Right cardiac atrium (tissue), 5 donors: ENCODE measurements at regions not wholly inside any gene's neighbourhood (a gene's known extent, or its start where the extent isn't known, plus 50 kb on each side); places are given as distances from the start of the nearest gene placed in this dataset.

Experiments
- ATAC-seq, 2 donors: fragments of 200-7000 bp; cut with Tn5 transposase; one replicate each; pipeline versions ENCODE4 v1.8.0 to v1.9.1; 2020; ENCODE audit warnings: moderate library complexity in 2 of 2, mild to moderate bottlenecking in 1 of 2
- DNase-seq, 3 donors: peaks; one replicate each; pipeline ENCODE4 v3.0.0-alpha.2; 2020
- H3K27ac ChIP-seq: one replicate; pipeline ENCODE4 v1.5.1; 2013; ENCODE audit warnings: mild to moderate bottlenecking, low read length, control low read depth, moderate library complexity
- H3K27me3 ChIP-seq: one replicate; pipeline ENCODE4 v1.6.1; 2013; ENCODE audit not compliant: control insufficient read depth, insufficient read depth
- H3K4me1 ChIP-seq: one replicate; pipeline ENCODE4 v1.6.1; 2013; ENCODE audit warnings: low read length; ENCODE audit not compliant: control insufficient read depth, insufficient read depth
- H3K4me3 ChIP-seq: one replicate; pipeline ENCODE4 v1.5.1; 2013; ENCODE audit warnings: low read length, control low read depth
- H3K9me3 ChIP-seq: one replicate; pipeline ENCODE4 v1.6.1; 2013; ENCODE audit warnings: low read length; ENCODE audit not compliant: control insufficient read depth
- WGBS: extraction: QIAGEN DNeasy Blood & Tissue Kit; methylation state at CpG from one replicate; pipeline ENCODE4 v1.1.7; 2013; 5-methylcytosine and 5-hydroxymethylcytosine counted together
- intact Hi-C, 4 donors: fragments of 100-400 bp; cut with DNase I; formaldehyde crosslinking; loops; one replicate each; pipeline versions ENCODE4 v1.11.0 to v1.14.0; 2022 to 2023
- donor health status: healthy with polysubstance abuse.
- donor health status: DM: no; HTN: yes; CAD: no.
- donor health status: DM: no; HTN: no; CAD: no.
- donor health status: DM: no; HTN: yes; CAD: no; lungs with severe emphysema.
- donor health status: DM: yes; HTN: yes; CAD: no.

- no peaks in the 10 kb centered on the region for H3K4me1 ChIP-seq
- DNase-seq (no peak), ATAC-seq (no peak)
- H3K27ac ChIP-seq = no peak overlapping the region
- H3K27me3 ChIP-seq = no peaks in the 10 kb centered on the region
- intact Hi-C loops = no loop called here
- no peaks in the 10 kb centered on the region for H3K9me3 ChIP-seq
- H3K4me3 ChIP-seq = no peak overlapping the region
Observed at GRCh38 chr2:198913394-198914152, 544.2 kb downstream of the SATB2 start.

- no peaks in the 10 kb centered on the region for H3K9me3 ChIP-seq
- H3K27me3 ChIP-seq = no peaks in the 10 kb centered on the region
- no peak for ATAC-seq
- intact Hi-C loops = no loop called here
- WGBS = 76% methylated on average over 2 of the region's 2 CpGs
- no peak overlapping the region for H3K27ac ChIP-seq
- H3K4me1 ChIP-seq = no peaks in the 10 kb centered on the region
- no peak for DNase-seq
- no peak overlapping the region for H3K4me3 ChIP-seq
Observed at GRCh38 chr2:198909525-198910267, 548.0 kb downstream of the SATB2 start.

GRCh38 chr2:198905881-198906612 lies 551.7 kb downstream of the SATB2 start:
- Histone ChIP-seq H3K27me3 (no peaks in the 10 kb centered on the region), H3K4me1 (no peaks in the 10 kb centered on the region), H3K4me3 (no peak overlapping the region), H3K9me3 (peaks cover 2% of the 10 kb centered on the region), H3K27ac (no peak overlapping the region)
- peak in 2 of 3 donors; percentile 7 to 16 for DNase-seq
- no peak for ATAC-seq
- intact Hi-C loops = no loop called here
- WGBS = 69% methylated on average over 7 of the region's 7 CpGs

GRCh38 chr2:198901894-198902293 lies 555.8 kb downstream of the SATB2 start:
- H3K4me3 ChIP-seq = no peak overlapping the region
- H3K4me1 ChIP-seq = no peaks in the 10 kb centered on the region
- ATAC-seq (no peak), DNase-seq (no peak)
- H3K27ac ChIP-seq = no peak overlapping the region
- intact Hi-C loops = no loop called here
- no peaks in the 10 kb centered on the region for H3K27me3 ChIP-seq
- peaks cover 2% of the 10 kb centered on the region for H3K9me3 ChIP-seq

- intact Hi-C loops = no loop called here
- H3K27ac ChIP-seq = no peak overlapping the region
Observed at GRCh38 chr2:198900141-198900540, 557.6 kb downstream of the SATB2 start.

GRCh38 chr2:198890490-198890889 lies 567.2 kb downstream of the SATB2 start:
- ATAC-seq (no peak), DNase-seq (no peak)
- no peaks in the 10 kb centered on the region for H3K27me3 ChIP-seq
- intact Hi-C loops = no loop called here
- no peak overlapping the region for H3K4me3 ChIP-seq
- no peaks in the 10 kb centered on the region for H3K9me3 ChIP-seq
- H3K27ac ChIP-seq = no peak overlapping the region
- no peaks in the 10 kb centered on the region for H3K4me1 ChIP-seq

More at GRCh38 chr2:198900141-198900540, 557.6 kb downstream of the SATB2 start:
- Histone ChIP-seq H3K4me1 (no peaks in the 10 kb centered on the region), H3K27me3 (no peaks in the 10 kb centered on the region), H3K9me3 (peaks cover 2% of the 10 kb centered on the region), H3K4me3 (no peak overlapping the region)
- 75% methylated on average over 3 of the region's 3 CpGs for WGBS
- DNase-seq = no peak
- no peak for ATAC-seq

DNA sequence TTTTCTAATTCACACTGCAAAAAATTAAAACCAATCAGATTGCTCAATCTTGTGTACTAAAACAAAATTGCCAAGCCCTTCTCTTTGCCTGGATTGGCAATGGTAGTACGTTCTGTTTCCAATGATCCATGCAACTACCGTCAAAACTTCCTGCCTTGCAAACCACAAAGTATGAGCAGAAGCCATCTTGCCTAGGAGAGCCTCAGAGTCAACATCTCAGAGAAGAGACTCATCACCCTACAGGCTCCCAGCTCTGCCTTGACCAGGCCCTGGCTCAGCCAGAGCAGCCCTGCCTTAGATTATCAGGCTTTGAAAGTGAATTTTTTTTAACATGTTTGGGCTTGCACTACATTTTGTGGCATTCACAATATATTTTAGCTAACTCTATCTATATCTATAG lies 574.1 kb downstream of the SATB2 start:
- Histone ChIP-seq H3K27me3 (no peaks in the 10 kb centered on the region), H3K27ac (no peak overlapping the region), H3K9me3 (no peaks in the 10 kb centered on the region), H3K4me3 (no peak overlapping the region), H3K4me1 (no peaks in the 10 kb centered on the region)
- intact Hi-C loops = no loop called here
- DNase-seq (no peak), ATAC-seq (no peak)
- WGBS = 34% methylated on average over 2 of the region's 2 CpGs

- intact Hi-C loops = no loop called here
- no peaks in the 10 kb centered on the region for H3K9me3 ChIP-seq
- DNase-seq (no peak), ATAC-seq (no peak)
- no peaks in the 10 kb centered on the region for H3K4me1 ChIP-seq
- H3K27ac ChIP-seq = no peak overlapping the region
- H3K27me3 ChIP-seq = no peaks in the 10 kb centered on the region
- H3K4me3 ChIP-seq = no peak overlapping the region
Observed at GRCh38 chr2:198880986-198881385, 576.8 kb downstream of the SATB2 start.

- no peak for DNase-seq
Observed at GRCh38 chr2:198880421-198880820, 577.3 kb downstream of the SATB2 start.

GRCh38 chr2:198874472-198874858 lies 583.3 kb downstream of the SATB2 start:
- Histone ChIP-seq H3K9me3 (no peaks in the 10 kb centered on the region), H3K4me1 (no peaks in the 10 kb centered on the region), H3K27ac (no peak overlapping the region), H3K4me3 (no peak overlapping the region), H3K27me3 (no peaks in the 10 kb centered on the region)
- DNase-seq (no peak), ATAC-seq (no peak)
- 52% methylated on average over 2 of the region's 2 CpGs for WGBS
- intact Hi-C loops = no loop called here

More at GRCh38 chr2:198880421-198880820, 577.3 kb downstream of the SATB2 start:
- no peaks in the 10 kb centered on the region for H3K9me3 ChIP-seq
- no peak overlapping the region for H3K4me3 ChIP-seq
- intact Hi-C loops = no loop called here
- no peaks in the 10 kb centered on the region for H3K4me1 ChIP-seq
- H3K27ac ChIP-seq = no peak overlapping the region
- ATAC-seq = no peak
- H3K27me3 ChIP-seq = no peaks in the 10 kb centered on the region
